Esophagus squamous epithelium (tissue), 5 donors: ENCODE measurements at regions not wholly inside any gene's neighbourhood (a gene's known extent, or its start where the extent isn't known, plus 50 kb on each side); places are given as distances from the start of the nearest gene placed in this dataset.

Experiments used
- DNase-seq: peaks from one replicate; lab custom pipeline; 2025; lab: John Stamatoyannopoulos, UW
- H3K27ac ChIP-seq, 4 donors: fragments of 200-600 bp; sonication (generic); one replicate each; pipeline ENCODE4 v1.5.1; 2016 to 2019; ENCODE audit warnings: mild to moderate bottlenecking in 1 of 4
- H3K27me3 ChIP-seq, 4 donors: fragments of 200-600 bp; sonication (generic); 1 replicate in 3 of 4; 2 replicates in 1 of 4; pipeline versions ENCODE4 v1.5.1 to v1.6.0; 2017 to 2021; ENCODE audit warnings: antibody characterized with exemption in 1 of 4
- H3K36me3 ChIP-seq, 3 donors: fragments of 200-600 bp; sonication (generic); one replicate each; pipeline ENCODE4 v1.5.1; 2016 to 2019
- H3K4me1 ChIP-seq, 3 donors: fragments of 200-600 bp; sonication (generic); one replicate each; pipeline ENCODE4 v1.5.1; 2017 to 2019
- H3K4me3 ChIP-seq, 4 donors: fragments of 200-600 bp; sonication (generic); 1 replicate in 3 of 4; 2 replicates in 1 of 4; pipeline ENCODE4 v1.5.1; 2016 to 2019; ENCODE audit warnings: mild to moderate bottlenecking in 2 of 4, moderate library complexity in 1 of 4
- H3K9me3 ChIP-seq, 3 donors: fragments of 200-600 bp; sonication (generic); one replicate each; pipeline ENCODE4 v1.5.1; 2016 to 2019
- CTCF ChIP-seq, 6 experiments: fragments of 450-650 bp in 4 of 6; fragments of 200-600 bp in 2 of 6; sonication (generic) in 2 of 6; IDR thresholded peaks; one replicate each; pipeline ENCODE4 v1.5.1; 2016 to 2019; ENCODE audit warnings: antibody characterized with exemption in 6 of 6, mild to moderate bottlenecking in 4 of 6, moderate library complexity in 4 of 6
- POLR2A ChIP-seq, 4 donors: fragments of 450-650 bp; IDR thresholded peaks; one replicate each; pipeline ENCODE4 v1.6.1; 2017; ENCODE audit warnings: antibody characterized with exemption in 4 of 4, mild to moderate bottlenecking in 4 of 4, moderate library complexity in 3 of 4
- WGBS, 2 donors: methylation state at CpG; one replicate each; pipeline ENCODE4 v1.1.5; 2018; 5-methylcytosine and 5-hydroxymethylcytosine counted together
- intact Hi-C: fragments of 100-400 bp; cut with DNase I; formaldehyde crosslinking; loops from one replicate; pipeline ENCODE4 v1.15.0; 2022
- donor health status: DM: yes; HTN: yes; CAD: no.

- H3K4me1 ChIP-seq: peaks cover 0 to 15% (median 3%) of the 10 kb centered on the region in 3 donors
- no peaks in the 10 kb centered on the region for H3K36me3 ChIP-seq
- no peaks in the 10 kb centered on the region for H3K27me3 ChIP-seq
- H3K4me3 ChIP-seq: no peak overlapping the region
- H3K9me3 ChIP-seq: no peaks in the 10 kb centered on the region
- no peak for DNase-seq
- no peak for TF ChIP-seq CTCF (IDR thresholded peaks at IDR 0.05)
- TF ChIP-seq POLR2A (IDR thresholded peaks at IDR 0.05): no peak
- peak overlapping the region in 1 of 4 donors; percentile 59 for H3K27ac ChIP-seq
- intact Hi-C loops: no loop called here
- WGBS, 2 donors: 23 to 36% methylated on average over 5 of the region's 5 CpGs
Measured at GRCh38 chr4:138053641-138054301, 188.4 kb downstream of the SLC7A11 start.

DNA sequence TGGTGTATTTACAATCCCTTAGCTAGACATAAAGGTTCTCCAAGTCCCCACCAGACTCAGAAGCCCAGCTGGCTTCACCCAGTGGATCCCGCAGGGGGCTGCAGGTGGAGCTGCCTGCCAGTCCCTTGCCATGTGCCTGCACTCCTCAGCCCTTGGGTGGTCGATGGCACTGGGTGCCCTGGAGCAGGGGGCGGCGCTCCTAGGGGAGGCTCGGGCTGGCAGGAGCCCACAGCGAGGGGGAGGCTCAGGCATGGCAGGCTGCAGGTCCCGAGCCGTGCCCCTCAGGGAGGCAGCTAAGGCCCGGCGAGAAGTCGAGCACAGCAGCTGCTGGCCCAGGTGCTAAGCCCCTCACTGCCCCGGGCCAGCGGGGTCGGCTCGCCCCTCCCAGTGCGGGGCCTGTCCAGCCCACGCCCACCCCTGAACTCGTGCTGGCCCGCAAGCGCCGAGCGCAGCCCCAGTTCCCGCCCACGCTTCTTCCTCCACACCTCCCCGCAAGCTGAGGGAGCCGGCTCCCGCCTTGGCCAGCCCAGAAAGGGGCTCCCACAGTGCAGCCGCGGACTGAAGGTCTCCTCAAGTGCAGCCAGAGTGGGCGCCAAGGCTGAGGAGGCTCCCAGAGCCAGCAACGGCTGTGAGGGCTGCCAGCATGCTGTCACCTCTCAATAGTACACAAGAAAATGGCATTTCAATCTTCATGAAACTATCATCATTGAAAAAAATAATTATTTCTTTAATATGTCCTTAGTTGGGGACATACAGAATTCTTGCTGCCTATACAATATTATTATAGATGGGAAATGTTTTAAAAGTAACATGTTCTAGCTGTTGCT lies 189.1 kb downstream of the SLC7A11 start:
- TF ChIP-seq CTCF (IDR thresholded peaks at IDR 0.05) (no peak), POLR2A (IDR thresholded peaks at IDR 0.05) (no peak)
- no peak overlapping the region for H3K4me3 ChIP-seq
- H3K27ac ChIP-seq: peak overlapping the region in 2 of 4 donors; percentile 47 to 59
- H3K36me3 ChIP-seq: no peaks in the 10 kb centered on the region
- DNase-seq: no peak
- intact Hi-C loops: no loop called here
- no peaks in the 10 kb centered on the region for H3K27me3 ChIP-seq
- no peaks in the 10 kb centered on the region for H3K9me3 ChIP-seq
- WGBS, 2 donors: 59 to 82% methylated on average over 5 to 18 of the region's 31 CpGs
- H3K4me1 ChIP-seq: peaks cover 0 to 15% (median 3%) of the 10 kb centered on the region in 3 donors

- 30 to 81% methylated on average over 3 of the region's 3 CpGs for WGBS, 2 donors
- intact Hi-C loops: no loop called here
- H3K9me3 ChIP-seq: no peaks in the 10 kb centered on the region
- DNase-seq: no peak
- H3K36me3 ChIP-seq: no peaks in the 10 kb centered on the region
- H3K27ac ChIP-seq: no peak overlapping the region
- H3K27me3 ChIP-seq: no peaks in the 10 kb centered on the region
- no peak for TF ChIP-seq CTCF (IDR thresholded peaks at IDR 0.05)
- TF ChIP-seq POLR2A (IDR thresholded peaks at IDR 0.05): no peak
- no peak overlapping the region for H3K4me3 ChIP-seq
- H3K4me1 ChIP-seq: peaks cover 0 to 15% (median 3%) of the 10 kb centered on the region in 3 donors
Measured at GRCh38 chr4:138051157-138051556, 191.0 kb downstream of the SLC7A11 start.

DNA sequence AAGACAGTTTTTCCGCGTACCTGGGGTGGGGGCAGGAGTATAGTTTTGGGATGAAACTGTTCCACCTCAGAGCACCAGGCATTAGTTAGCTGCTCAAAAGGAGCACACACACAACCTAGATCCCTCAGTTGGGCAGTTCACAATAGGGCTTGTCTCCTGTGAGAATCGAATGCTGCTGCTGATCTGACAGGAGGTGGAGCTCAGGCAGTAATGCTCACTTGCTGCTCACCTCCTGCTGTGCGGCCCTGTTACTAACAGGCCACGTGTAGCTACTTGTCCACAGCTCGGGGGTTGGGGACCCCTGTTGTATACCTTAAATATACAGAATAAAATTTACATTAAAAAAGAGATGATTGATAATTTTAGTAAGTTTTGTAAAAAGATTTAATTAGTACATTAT lies 191.5 kb downstream of the SLC7A11 start:
- no peaks in the 10 kb centered on the region for H3K27me3 ChIP-seq
- H3K36me3 ChIP-seq: no peaks in the 10 kb centered on the region
- no peak overlapping the region for H3K27ac ChIP-seq
- DNase-seq: no peak
- no peaks in the 10 kb centered on the region for H3K9me3 ChIP-seq
- TF ChIP-seq CTCF (IDR thresholded peaks at IDR 0.05) (no peak), POLR2A (IDR thresholded peaks at IDR 0.05) (no peak)
- H3K4me3 ChIP-seq: no peak overlapping the region
- WGBS, 2 donors: 75 to 87% methylated on average over 5 to 6 of the region's 6 CpGs
- peaks cover 0 to 15% (median 3%) of the 10 kb centered on the region in 3 donors for H3K4me1 ChIP-seq
- intact Hi-C loops: no loop called here

- Histone ChIP-seq H3K4me1 (peaks cover 0 to 20% (median 3%) of the 10 kb centered on the region in 3 donors), H3K27me3 (no peaks in the 10 kb centered on the region), H3K9me3 (no peaks in the 10 kb centered on the region), H3K4me3 (no peak overlapping the region), H3K27ac (no peak overlapping the region), H3K36me3 (no peaks in the 10 kb centered on the region)
- DNase-seq: no peak
- WGBS, 2 donors: 65 to 74% methylated on average over 5 of the region's 5 CpGs
- intact Hi-C loops: no loop called here
- TF ChIP-seq CTCF (IDR thresholded peaks at IDR 0.05) (no peak), POLR2A (IDR thresholded peaks at IDR 0.05) (no peak)
Measured at GRCh38 chr4:138049355-138049754, 192.8 kb downstream of the SLC7A11 start.
